Inflammatory macrophage (primary cell): ENCODE measurements at regions not wholly inside any gene's neighbourhood (a gene's known extent, or its start where the extent isn't known, plus 50 kb on each side); places are given as distances from the start of the nearest gene placed in this dataset.

Experiments
- DNase-seq, 2 donors: peaks; one replicate each; pipeline ENCODE4 v3.0.0-alpha.2; 2020 to 2022

DNA sequence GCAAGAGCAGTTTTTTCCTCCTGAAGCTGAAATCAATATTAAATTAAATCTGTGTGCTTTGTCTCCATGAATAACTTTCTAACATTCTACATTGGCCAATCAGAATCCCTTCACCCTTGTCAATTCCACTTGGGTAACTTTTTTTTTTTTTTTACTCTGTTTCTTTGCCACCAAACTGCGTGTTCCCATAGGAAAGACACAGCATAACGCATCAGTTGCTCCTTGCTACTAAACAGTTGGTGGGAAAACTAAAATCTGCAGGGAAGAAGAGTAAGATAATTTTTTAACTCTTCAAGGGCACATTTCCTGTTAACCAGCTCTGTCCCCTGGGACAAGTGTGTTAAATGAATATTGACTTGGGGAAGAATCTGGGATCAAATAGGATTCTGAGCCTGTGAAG, 113.3 kb upstream of the SERP2 start:
- DNase-seq, result no peak

DNA sequence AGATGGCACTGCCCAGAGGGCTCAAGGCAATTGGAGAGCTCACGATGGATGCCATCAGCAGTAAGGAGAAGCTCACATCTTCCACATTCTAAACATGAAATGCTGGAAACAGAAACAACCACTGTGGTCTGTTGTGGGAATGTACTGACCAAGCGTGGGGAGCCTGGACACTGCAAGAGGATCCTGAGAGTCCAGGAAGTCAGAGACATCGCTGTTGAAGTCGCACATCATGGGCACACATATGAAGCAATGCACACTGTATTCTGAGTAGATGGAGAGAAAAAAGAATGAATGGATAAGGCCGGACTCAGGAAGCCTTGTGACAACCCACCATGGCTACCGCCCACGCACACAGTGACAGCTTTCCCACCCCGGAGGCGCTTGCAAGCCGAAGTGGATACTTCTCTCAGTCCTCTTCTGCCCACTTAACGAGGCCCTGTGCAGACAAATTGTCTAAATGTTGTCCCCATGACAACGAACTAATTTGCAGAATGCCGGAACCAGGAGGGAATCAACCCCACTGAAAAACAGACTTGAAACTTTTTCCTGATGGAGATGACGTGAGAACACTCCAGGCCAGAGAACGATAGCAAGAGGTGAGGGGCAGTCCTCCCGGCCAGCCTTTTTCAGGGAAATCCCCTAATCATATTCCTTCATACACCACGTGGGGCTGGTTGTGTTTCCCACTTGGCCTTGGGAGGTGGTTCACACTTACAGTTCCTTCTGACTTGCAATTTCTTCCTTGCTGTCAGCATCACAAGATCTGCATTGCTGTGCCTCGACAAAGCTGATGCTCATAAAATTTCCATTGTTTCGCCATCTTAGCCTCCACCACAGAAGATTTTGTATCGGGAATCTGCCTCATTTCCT, 109.6 kb upstream of the SERP2 start:
- peak; percentile 79 to 93 for DNase-seq

DNA sequence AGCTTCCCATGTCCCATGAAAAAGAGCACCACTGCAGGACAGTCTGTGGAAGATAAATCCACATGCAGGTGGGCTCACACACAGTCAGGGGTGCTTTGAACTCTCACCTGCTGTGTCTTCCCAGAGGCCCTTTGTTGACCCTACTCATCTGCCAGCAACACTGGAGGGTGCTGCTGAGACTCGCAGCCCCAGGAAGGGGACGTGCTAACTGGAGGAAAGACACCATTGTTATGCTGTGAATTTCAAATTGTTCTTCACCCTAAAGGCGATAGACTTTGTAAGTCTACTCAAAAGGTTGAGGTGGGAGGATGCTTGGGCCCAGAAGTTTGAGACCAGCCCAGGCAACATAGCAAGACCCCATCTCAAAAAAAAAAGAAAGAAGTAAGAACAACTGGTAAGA, 107.3 kb upstream of the SERP2 start:
- DNase-seq, result no peak

DNA sequence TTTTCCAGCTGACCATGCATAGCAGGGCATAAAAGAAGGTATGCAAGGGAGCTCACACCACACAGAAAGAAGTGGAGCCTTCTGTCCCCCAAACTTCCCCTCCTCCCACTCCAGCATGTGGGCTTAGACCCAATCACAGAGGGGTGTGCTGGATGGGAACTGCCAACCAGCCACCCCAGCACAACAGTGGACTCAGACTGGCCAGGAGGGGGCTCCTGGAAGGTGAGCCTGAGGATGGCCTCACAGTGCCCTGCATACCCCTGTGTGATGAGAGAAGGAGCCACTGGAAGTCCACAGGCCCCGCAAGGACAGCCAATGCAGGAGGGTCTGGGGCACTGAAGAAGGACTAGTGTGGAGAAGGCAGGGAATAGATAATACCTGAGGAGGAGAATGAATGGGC, 106.9 kb upstream of the SERP2 start:
- DNase-seq, result no peak

DNA sequence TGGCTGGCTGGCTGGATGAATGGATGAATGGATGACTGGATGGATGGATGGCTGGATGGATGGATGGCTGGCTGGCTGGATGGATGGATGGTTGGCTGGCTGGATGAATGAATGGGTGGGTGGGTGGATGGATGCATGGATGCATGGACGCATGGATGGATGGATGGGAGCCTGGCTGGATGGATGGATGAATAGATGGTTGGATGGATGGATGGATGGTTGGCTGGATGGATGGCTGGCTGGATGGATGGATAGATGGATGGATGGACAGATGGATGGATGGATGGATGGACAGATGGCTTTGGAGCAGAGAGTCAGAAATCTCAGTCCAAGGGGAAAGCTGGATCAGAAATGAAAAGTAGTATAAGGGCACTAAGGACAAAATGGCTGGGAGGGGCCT, 106.4 kb upstream of the SERP2 start:
- DNase-seq, result no peak

DNA sequence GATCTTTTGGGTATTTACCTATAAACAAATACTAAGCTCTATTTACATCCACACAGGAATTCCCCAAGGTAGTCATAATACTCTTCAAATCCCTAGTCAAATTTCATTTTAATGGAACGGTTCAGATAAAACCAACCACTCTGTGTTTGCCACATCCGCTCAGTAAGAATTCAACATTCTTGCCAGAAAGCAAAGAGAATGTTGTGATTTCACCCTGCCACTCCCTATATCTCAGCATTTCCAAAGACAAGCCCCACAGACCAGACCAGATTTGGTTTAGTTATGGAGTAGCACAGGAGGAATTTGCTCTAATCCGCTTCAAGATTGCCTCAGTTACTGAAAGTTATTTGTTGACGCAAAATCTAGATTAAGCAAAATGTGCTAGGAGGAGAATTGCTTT, 105.6 kb upstream of the SERP2 start:
- no peak for DNase-seq

DNA sequence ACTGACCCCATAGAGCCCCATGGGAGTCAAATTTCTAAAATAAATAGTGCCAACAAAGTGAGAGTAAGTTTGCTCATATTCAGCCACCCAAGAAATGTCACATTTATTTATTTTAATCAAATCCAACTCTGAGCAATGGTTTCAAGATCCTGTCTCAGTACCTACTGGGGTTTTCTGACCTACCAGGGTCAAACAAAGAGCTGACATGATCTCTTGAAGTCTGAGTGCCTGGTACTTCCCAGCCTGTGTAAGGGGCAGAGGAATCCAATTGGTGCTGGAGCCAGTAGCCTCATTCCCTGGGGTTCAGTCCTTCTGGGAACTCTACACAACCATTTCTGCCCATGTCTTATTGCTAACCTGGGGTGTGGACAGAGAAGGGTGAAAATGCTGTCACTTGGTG, 104.6 kb upstream of the SERP2 start:
- no peak for DNase-seq

DNA sequence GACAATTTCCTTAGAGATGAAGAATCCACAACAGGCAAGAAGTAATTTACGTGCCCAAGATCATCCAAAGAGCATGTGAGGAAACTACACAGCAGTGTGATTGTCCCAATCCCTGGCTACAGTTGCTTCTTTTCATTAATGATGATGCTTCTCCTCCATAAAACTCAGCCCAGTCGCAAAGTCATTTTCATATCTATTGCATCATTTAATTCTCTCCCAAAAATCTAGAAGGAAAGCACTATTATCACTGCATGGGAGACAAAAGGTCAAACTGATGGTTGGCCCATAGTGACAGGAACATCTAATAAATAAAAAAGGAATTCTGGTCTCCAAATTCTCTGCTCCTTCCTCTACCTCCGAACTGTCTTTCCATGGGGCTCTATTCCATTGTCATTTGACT, 103.5 kb upstream of the SERP2 start:
- DNase-seq, result no peak

DNA sequence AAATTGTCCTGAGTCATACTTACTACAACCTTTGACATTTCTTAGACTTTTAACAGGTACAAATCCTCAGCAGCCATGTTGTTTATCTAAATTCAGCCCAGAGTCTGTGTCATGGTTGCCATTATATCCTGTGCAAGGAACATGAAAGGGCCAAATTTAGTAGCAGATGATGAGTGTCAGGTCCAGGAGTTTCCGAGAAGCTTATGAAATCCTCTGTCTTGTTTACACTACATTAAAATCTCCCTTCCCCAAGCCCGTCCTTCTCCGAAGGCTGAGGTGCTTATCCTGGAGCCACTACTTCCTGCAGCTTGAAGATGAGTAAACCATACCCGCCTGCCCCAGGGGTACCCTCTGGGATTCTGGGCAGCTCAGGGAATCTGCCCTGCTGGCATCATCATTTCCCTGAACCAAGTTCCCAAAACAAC, 102.6 kb upstream of the SERP2 start:
- no peak for DNase-seq

DNA sequence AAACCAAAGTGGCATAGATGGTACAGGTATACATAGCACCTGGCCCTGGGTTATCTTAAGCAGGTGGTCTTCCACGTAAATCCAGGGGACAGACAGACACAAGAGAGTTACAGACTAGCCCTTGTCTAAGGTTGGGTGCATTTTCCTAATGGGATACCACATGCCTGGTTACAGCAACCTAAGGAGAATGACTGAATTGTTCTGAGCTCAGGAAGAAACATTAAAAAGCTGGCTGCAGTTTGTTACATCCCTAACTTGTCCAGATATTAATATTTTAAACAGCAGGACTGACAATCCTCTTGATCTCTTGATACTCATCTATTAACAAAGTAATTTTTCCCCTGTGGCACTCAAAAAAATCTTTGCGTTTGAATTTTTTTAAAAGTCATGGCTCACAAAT, 102.2 kb upstream of the SERP2 start:
- no peak for DNase-seq

DNA sequence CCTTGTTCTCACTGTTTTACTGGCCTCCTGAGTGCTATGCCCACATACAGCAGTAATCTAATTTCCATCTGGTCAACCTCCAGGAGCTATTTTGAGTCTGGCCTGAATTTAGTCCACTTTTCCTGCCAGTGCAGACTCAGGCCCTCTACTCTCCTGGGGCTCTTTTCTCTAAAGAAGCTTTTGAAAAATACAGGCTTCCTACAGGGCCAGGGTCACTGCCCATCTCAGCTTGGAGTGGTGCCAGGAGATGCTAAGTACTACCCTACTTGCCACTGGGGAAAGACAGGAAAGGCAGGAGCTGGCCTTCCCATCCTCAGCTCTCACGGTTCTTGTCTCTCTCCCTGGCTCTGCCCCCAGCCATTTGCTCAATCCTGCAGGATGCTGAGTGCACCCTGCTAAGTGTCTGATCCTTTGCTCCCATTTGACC, 101.7 kb upstream of the SERP2 start:
- no peak for DNase-seq

DNA sequence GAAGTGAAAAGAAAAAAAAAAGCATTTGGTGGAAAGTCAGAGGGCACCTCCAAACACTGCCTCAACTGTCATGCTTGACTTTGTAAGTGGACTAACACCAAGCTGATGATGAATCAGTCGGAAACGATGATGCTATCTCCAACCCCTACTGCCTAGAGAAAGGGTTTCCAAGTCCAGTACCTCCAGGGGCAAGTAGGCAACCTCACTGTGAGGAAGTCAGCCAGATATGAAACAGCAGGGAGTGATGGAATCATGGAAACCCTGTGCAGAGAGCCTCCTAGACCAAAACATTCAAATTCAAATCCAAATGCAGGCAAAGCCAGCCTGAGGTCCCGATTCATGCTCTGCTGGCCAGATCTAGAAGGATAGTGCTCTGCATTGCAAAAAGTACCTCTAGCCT, 100.9 kb upstream of the SERP2 start:
- no peak for DNase-seq

DNA sequence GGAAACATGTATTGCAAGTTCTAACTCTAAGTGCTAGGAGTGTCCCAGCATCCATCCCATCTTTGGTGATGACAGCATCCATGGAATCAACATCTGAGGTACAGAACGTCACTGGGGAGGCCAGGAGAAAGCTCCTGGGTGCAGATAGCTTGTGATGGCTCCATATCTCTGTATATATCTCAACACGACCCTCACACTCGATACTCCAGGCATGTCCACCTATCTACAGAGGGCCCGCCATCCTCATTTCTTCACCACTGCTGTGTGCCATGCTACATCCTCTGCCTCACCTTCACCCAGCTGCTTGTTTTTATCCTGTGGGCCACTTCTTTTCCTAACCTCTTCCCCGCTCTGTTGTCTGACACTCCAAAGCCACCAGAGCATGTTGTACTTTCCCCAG, 100.4 kb upstream of the SERP2 start:
- DNase-seq, result no peak

DNA sequence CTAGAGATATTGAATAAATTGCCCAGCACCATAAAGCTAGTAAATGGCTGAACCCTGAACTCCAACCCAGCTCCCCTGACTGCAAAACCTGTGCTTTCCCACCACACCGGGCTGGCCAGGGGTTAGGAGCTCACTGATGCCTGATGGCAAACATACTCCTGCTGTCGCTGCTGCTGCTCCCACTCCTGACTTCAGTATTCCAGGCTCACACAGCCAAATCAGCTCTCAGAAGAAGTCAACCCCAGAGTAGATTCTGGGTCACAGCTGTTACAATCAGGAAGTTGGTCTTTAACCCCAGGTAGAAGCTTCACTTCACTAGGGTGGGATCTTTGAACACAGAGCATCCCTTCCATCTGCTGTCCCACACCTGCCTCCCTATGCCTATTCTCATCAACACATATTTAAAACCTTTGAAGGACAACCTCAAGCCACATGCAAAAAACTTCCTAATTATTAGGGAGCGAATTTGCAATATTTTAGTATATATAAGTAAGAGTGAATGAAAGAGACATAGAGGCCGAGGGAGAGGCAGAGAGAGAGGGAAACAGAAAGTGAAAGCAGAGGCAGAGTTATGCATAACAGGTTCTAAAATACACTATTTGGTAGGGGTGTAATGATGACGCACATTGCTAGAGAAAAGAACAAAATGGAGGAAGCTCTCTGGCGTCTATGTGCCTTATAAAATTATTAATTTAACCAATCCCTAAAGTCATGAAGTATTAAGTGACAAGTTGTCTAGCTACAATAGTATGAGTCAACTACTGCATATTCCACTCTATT, 99.4 kb upstream of the SERP2 start:
- DNase-seq, result peak in 1 of 2 donors; percentile 11

DNA sequence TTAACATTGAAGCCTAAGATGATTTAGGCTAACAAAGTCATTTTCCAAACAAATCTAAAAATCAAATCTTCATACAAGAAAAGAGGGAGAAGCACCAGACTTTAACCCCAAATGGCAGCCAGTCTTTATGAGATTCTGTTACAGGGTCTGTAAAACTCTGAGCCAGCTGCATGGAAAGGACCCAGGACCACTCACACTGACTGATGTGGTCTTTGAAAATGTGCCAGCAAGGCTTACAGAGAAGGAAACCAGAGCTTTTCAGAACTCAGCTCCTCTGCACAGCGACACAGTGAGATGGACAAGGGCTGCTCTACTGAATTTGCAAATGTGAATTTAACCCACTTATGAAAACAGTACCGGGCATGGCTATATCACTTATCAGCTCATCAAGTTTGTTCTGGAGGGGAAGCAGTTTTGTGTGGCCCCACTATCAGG, 98.8 kb upstream of the SERP2 start:
- no peak for DNase-seq

DNA sequence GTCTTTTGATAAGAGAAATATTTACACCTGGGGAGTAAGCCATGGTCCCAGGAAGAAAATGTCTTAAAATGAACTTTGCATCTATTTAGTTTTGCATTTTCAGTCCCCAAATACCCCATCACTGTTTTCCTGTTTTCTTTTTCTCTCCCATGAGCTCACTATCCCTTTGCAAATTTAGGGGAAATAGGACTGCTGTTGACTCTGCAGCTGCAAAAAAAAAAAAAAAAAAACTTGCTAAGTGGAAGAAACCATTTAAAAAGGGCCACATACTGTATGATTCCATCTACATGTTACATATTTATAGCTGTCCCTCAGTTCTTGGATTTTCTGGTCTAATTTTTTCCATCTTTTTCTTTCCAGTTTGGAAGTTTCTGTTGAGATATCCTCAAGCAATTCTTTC, 98.2 kb upstream of the SERP2 start:
- no peak for DNase-seq

DNA sequence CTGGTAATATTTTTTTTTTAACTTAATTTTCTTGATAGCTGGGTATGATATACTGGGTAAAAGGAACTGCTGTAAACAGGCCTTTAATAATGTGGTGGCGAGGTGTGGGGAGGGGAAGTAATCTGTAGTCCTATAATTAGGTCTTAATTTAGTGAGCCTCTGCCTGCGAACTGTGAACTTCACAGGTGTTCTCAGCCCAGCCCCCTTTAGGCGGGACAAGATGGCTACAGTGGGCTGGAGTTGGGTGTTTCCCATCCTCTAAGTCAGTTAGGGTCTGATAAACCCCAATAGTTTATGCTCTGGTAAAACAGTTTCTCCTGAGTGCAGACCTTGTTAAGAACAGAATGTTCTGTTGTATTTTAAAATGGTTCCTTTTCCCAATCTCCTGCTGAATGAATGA, 97.6 kb upstream of the SERP2 start:
- DNase-seq, result no peak

DNA sequence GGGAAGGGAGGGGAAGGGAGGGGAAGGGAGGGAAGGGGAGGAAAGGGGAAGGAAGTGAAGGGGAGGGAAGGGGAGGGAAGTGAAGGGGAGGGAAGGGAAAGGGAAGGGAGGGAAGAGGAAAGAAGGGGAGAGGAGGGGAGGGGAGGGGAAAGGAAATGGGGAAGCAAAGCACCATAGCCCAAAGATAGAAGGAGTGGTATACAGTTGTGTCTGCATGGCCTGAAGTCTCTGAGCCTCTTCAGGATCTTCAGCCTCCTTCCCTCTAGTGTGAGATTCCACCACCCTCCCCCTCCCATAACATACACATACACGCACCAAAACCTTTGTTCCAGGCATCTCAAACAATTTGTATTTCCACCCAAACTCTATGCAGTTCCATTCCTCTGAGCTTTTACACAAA, 96.2 kb upstream of the SERP2 start:
- DNase-seq, result no peak

DNA sequence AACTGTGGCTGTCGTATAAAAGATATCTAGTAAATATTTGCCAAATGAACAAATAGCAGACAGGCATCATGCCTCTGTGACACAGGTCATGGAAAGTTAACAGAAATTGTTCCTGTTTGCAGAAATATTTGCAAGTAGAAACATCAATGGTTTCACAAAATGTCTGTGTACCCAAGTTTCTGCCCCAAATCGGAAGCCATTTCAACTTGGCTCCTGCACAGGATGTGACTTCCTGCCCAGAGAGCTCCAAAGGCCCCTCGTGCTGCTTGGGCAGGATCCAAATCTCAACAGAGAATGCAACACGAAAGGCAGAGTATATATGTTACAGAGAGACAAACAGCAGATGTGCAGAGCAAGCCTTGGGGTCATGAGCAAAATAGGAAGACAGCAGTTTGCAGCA, 95.5 kb upstream of the SERP2 start:
- DNase-seq, result no peak

DNA sequence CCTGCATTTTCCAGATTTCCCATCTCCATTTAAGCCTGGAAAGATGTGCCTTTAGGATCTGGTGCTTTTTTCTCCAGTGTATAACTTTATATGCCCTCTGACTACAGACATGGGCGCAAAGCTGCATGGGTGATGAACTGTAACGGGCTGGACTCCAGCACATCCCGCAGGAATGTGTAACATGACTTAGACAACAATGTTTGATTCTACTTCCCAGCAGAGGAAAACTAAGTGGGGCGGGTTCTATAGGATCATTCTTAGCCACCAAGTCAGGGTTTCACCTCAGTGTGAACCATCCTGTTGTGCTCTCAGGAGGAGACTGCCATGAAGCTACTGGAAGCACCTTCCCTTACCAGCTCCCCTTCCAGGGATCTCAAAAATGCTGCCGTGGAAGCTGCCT, 93.2 kb upstream of the SERP2 start:
- DNase-seq, result no peak

DNA sequence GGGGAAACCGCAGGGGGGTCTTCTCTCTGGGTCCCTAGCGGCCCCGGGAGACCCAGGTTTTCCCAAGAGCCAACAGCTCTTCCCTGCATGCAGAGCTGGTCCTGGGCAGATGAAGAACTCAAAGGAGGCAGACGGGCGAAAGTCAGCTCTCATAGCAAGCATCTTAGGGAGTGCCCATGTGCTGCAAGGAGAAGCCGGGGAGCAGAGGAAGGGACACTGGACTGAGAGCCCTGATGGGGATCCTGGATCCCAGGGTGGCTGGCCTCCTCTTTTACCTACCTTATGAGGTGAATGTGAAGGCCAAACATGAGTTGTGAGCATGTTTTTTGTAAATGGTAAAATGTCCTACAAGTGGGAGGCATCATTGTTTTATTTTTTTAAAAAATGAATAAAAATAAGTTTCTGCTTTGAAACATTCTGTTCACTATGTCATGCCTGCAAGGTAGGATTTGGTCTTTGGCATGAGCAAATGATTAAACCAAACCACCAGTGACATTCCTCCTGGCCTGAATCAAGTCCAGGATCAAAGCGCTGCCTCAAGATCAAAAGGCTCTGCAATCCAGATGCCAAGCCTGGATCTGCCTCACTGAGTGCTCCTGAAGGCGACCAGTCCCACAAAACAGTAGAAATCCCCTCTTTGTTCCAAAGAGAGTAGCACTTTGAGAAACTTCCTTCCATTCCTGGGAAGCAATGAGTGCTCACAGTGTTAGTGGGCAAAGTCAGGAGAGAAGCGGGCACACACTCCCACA, 92.2 kb upstream of the SERP2 start:
- DNase-seq, result no peak

DNA sequence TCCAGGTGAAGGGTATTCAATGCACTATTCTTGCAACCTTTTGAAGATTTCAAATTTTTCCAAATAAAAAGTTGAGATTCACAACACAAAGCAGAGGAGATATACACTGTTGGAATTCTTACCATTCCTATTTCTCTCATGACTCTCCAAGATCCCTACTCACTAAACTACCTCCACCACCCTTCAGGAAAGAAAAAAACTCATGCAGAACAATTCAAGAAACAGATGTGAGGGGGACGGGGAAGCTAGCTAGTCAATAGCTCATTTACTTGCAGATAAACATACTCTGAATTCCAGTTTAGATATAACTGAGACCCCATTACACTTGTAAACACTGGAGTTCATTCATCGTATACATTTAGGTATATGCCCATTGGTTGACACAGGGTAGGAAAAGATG, 90.0 kb upstream of the SERP2 start:
- DNase-seq, result no peak

DNA sequence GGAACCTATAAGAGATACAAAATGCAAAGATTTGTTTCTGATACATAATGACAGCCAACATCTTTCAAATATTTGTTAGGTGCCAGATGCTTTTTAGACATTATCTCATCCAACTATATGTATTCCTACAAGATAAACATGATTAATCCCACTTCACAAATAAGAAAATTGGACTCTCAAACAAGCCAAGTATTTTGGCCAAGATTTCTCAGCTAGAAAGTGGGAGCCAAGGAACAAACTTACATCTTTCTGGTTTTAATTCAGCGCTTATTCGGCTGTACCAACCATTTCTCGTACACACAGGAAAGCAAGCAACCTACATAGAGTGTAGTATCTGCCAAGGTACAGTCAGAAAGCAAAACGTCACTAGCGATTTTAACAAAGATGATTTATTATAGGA, 85.7 kb upstream of the SERP2 start:
- no peak for DNase-seq
